H1 (cell line): ENCODE measurements at regions not wholly inside any gene's neighbourhood (a gene's known extent, or its start where the extent isn't known, plus 50 kb on each side); places are given as distances from the start of the nearest gene placed in this dataset.

ENCODE experiments used
- CTCF ChIA-PET: fragments of 300-600 bp; sonication (Branson Sonifier 250); formaldehyde crosslinking; loops from one replicate; lab custom pipeline; 2021; ENCODE audit not compliant: partially characterized antibody; lab: Charles Lee
- POLR2A ChIA-PET: fragments of 300-600 bp; sonication (Branson Sonifier 250); formaldehyde crosslinking; loops from one replicate; lab custom pipeline; 2021; ENCODE audit warnings: inconsistent platforms; ENCODE audit not compliant: partially characterized antibody; lab: Charles Lee
- DNase-seq, 2 experiments: peaks; one replicate each; pipeline versions ENCODE4 v3.0.0 to v3.0.0-alpha.2; 2010 to 2022; ENCODE audit warnings: low spot score in 2 of 2, low read depth in 1 of 2, mixed read lengths in 1 of 2
- FAIRE-seq: peaks from 2 replicates; lab custom pipeline; 2011; peaks lifted over from hg19 to GRCh38; lab: Jason Lieb, UNC
- H2AFZ ChIP-seq: 2 replicates; pipeline ENCODE4 v1.8.1; 2012; ENCODE audit warnings: low read length, inconsistent platforms
- H2AK5ac ChIP-seq: 2 replicates; pipeline ENCODE4 v1.6.1; 2013; ENCODE audit warnings: low read depth, low read length
- H2BK120ac ChIP-seq: replicated peaks from 2 replicates; pipeline ENCODE3; 2013; ENCODE audit warnings: low read depth, low read length, inconsistent platforms
- H2BK12ac ChIP-seq: 2 replicates; pipeline ENCODE4 v1.6.1; 2013; ENCODE audit warnings: low read depth, low read length
- H2BK15ac ChIP-seq: 2 replicates; pipeline ENCODE4 v1.6.1; 2013; ENCODE audit warnings: low read length
- H2BK20ac ChIP-seq: 2 replicates; pipeline ENCODE4 v1.6.1; 2013; ENCODE audit warnings: low read length
- H2BK5ac ChIP-seq: 2 replicates; pipeline ENCODE4 v1.6.1; 2013; ENCODE audit warnings: low read depth, low read length
- H3K14ac ChIP-seq: 2 replicates; pipeline ENCODE4 v1.6.1; 2013; ENCODE audit warnings: inconsistent platforms; ENCODE audit not compliant: insufficient read length
- H3K18ac ChIP-seq: 2 replicates; pipeline ENCODE4 v1.6.1; 2013; ENCODE audit warnings: low read length; ENCODE audit errors: extremely low read depth
- H3K23ac ChIP-seq: 2 replicates; pipeline ENCODE4 v1.6.1; 2013; ENCODE audit warnings: inconsistent platforms; ENCODE audit not compliant: insufficient read length
- H3K23me2 ChIP-seq: 2 replicates; pipeline ENCODE4 v1.6.1; 2013; ENCODE audit warnings: low read depth, low read length
- H3K27ac ChIP-seq: 2 replicates; pipeline ENCODE4 v1.6.1; 2011; ENCODE audit warnings: low read depth, low read length, inconsistent platforms
- H3K27me3 ChIP-seq, 4 experiments: replicated peaks in 1 of 4; 1 replicate in 1 of 4; 2 replicates in 3 of 4; pipeline versions ENCODE4 v1.6.1 to v1.8.1; 2011 to 2013; ENCODE audit warnings: low read length in 3 of 4, mild to moderate bottlenecking in 3 of 4, inconsistent platforms in 2 of 4, mixed read lengths in 2 of 4, moderate library complexity in 1 of 4; ENCODE audit not compliant: control insufficient read depth in 3 of 4, insufficient read depth in 3 of 4; ENCODE audit errors: extremely low read depth in 1 of 4
- H3K36me3 ChIP-seq, 4 experiments: 2 replicates each; pipeline versions ENCODE4 v1.6.1 to v1.8.1; 2011 to 2013; ENCODE audit warnings: mild to moderate bottlenecking in 4 of 4, low read length in 3 of 4, moderate library complexity in 2 of 4, control low read depth in 1 of 4, inconsistent platforms in 1 of 4; ENCODE audit not compliant: insufficient read depth in 4 of 4, control insufficient read depth in 2 of 4
- H3K4ac ChIP-seq: replicated peaks from 2 replicates; pipeline ENCODE3; 2013; ENCODE audit warnings: low read length, low read depth, mixed read lengths, inconsistent platforms; ENCODE audit not compliant: insufficient read length
- H3K4me1 ChIP-seq, 4 experiments: replicated peaks in 1 of 4; 1 replicate in 1 of 4; 2 replicates in 3 of 4; pipeline versions ENCODE4 v1.6.1 to v1.8.1; 2011 to 2013; ENCODE audit warnings: low read length in 3 of 4, inconsistent platforms in 2 of 4, mixed read lengths in 1 of 4; ENCODE audit not compliant: insufficient read depth in 4 of 4, control insufficient read depth in 3 of 4
- H3K4me2 ChIP-seq, 2 experiments: 2 replicates each; pipeline versions ENCODE4 v1.6.1 to v1.8.1; 2011 to 2013; ENCODE audit warnings: low read depth in 2 of 2, low read length in 2 of 2, control low read depth in 1 of 2, inconsistent platforms in 1 of 2, mild to moderate bottlenecking in 1 of 2; ENCODE audit not compliant: insufficient read depth in 1 of 2
- H3K4me3 ChIP-seq, 4 experiments: fragments of 200-600, 300-600 bp in 1 of 4; sonication (generic), shearing (Covaris generic), sonication (Bioruptor Twin) in 1 of 4; 2 replicates each; pipeline versions ENCODE4 v1.5.1 to v1.8.1; 2011 to 2016; ENCODE audit warnings: low read length in 4 of 4, low read depth in 3 of 4, control low read depth in 2 of 4, inconsistent platforms in 2 of 4, mild to moderate bottlenecking in 2 of 4, mixed read lengths in 1 of 4, moderate library complexity in 1 of 4; ENCODE audit not compliant: insufficient read depth in 2 of 4; ENCODE audit errors: extremely low read depth in 1 of 4
- H3K56ac ChIP-seq: replicated peaks from 2 replicates; pipeline ENCODE3; 2013; ENCODE audit warnings: low read depth, mild to moderate bottlenecking, mixed read lengths, low read length, inconsistent platforms; ENCODE audit not compliant: insufficient read length
- H3K79me1 ChIP-seq: 2 replicates; pipeline ENCODE4 v1.6.1; 2013; ENCODE audit warnings: low read depth, low read length, control low read depth
- H3K79me2 ChIP-seq, 2 experiments: 2 replicates each; pipeline versions ENCODE4 v1.6.1 to v1.8.1; 2012 to 2013; ENCODE audit warnings: low read length in 2 of 2, mild to moderate bottlenecking in 2 of 2, inconsistent platforms in 1 of 2; ENCODE audit not compliant: insufficient read depth in 2 of 2, control insufficient read depth in 1 of 2
- H3K9ac ChIP-seq, 4 experiments: replicated peaks in 1 of 4; 1 replicate in 1 of 4; 2 replicates in 3 of 4; pipeline versions ENCODE4 v1.6.1 to v1.8.1; 2011 to 2013; ENCODE audit warnings: low read depth in 3 of 4, low read length in 3 of 4, control low read depth in 2 of 4, mild to moderate bottlenecking in 2 of 4, moderate library complexity in 2 of 4, inconsistent platforms in 1 of 4; ENCODE audit errors: extremely low read depth in 1 of 4
- H3K9me3 ChIP-seq, 2 experiments: 2 replicates each; pipeline versions ENCODE4 v1.6.1 to v1.8.1; 2012 to 2013; ENCODE audit warnings: mild to moderate bottlenecking in 2 of 2, moderate library complexity in 2 of 2, control low read depth in 1 of 2, inconsistent platforms in 1 of 2, low read depth in 1 of 2, low read length in 1 of 2, mixed read lengths in 1 of 2; ENCODE audit not compliant: insufficient read depth in 2 of 2
- H4K20me1 ChIP-seq, 2 experiments: replicated peaks in 1 of 2; 2 replicates each; pipeline versions ENCODE3 to v1.8.1; 2011 to 2013; ENCODE audit warnings: inconsistent platforms in 2 of 2, low read length in 2 of 2, mild to moderate bottlenecking in 1 of 2; ENCODE audit not compliant: insufficient read depth in 2 of 2, control insufficient read depth in 1 of 2
- H4K5ac ChIP-seq: 2 replicates; pipeline ENCODE4 v1.6.1; 2013; ENCODE audit warnings: low read length, low read depth, mixed read lengths, inconsistent platforms; ENCODE audit not compliant: insufficient read length
- H4K8ac ChIP-seq: 2 replicates; pipeline ENCODE4 v1.8.0; 2013; ENCODE audit warnings: mild to moderate bottlenecking, moderate library complexity, low read length, inconsistent platforms; ENCODE audit not compliant: insufficient read depth; ENCODE audit errors: extremely low read depth
- H4K91ac ChIP-seq: replicated peaks from 2 replicates; pipeline ENCODE3; 2013; ENCODE audit warnings: low read length, mixed read lengths, inconsistent platforms; ENCODE audit not compliant: insufficient read length
- BACH1 ChIP-seq: IDR thresholded peaks from 2 replicates; pipeline ENCODE4 v1.6.1; 2012; ENCODE audit warnings: low read length, improper control_type of control experiment
- CBX8 ChIP-seq: fragments of 300-800, 300-1000 bp; sonication (generic); IDR thresholded peaks from 2 replicates; pipeline ENCODE4 v1.7.1; 2016; ENCODE audit warnings: low read depth, low read length, borderline replicate concordance
- CEBPB ChIP-seq: IDR thresholded peaks from 2 replicates; pipeline ENCODE4 v1.6.1; 2012; ENCODE audit warnings: low read depth, low read length
- E2F6 ChIP-seq: IDR thresholded peaks from 2 replicates; pipeline ENCODE4 v1.6.1; 2012; ENCODE audit warnings: inconsistent platforms
- EGR1 ChIP-seq: IDR thresholded peaks from 2 replicates; pipeline ENCODE4 v1.6.1; 2011; ENCODE audit warnings: low read depth, low read length, borderline replicate concordance
- HDAC6 ChIP-seq: IDR thresholded peaks from one replicate; pipeline ENCODE4 v1.7.1; 2012; ENCODE audit warnings: low read depth, mild to moderate bottlenecking, inconsistent platforms, low read length, moderate library complexity
- JUN ChIP-seq: IDR thresholded peaks from 2 replicates; pipeline ENCODE4 v1.6.1; 2011; ENCODE audit warnings: low read depth, mild to moderate bottlenecking, improper control_type of control experiment, low read length
- KDM4A ChIP-seq: IDR thresholded peaks from one replicate; pipeline ENCODE4 v1.7.1; 2012; ENCODE audit warnings: low read depth, mild to moderate bottlenecking, moderate library complexity, low read length, inconsistent platforms; ENCODE audit not compliant: severe bottlenecking
- MAX ChIP-seq: IDR thresholded peaks from 2 replicates; pipeline ENCODE4 v1.6.1; 2012; ENCODE audit warnings: inconsistent platforms
- SIX5 ChIP-seq: IDR thresholded peaks from 2 replicates; pipeline ENCODE4 v1.6.1; 2011; ENCODE audit warnings: mild to moderate bottlenecking, low read depth, low read length
- TCF12 ChIP-seq: IDR thresholded peaks from 2 replicates; pipeline ENCODE4 v1.6.1; 2011; ENCODE audit warnings: low read depth, mild to moderate bottlenecking, low read length
- WGBS, 2 experiments: shearing (Covaris generic) in 1 of 2; methylation state at CpG; one replicate each; pipeline versions ENCODE4 v1.1.6 to v1.1.7; 2013 to 2015; ENCODE audit warnings: low lambda C conversion rate in 2 of 2, mixed read lengths in 2 of 2, inconsistent platforms in 1 of 2, low coverage in 1 of 2, missing lambda C conversion rate in 1 of 2; ENCODE audit not compliant: insufficient replicate concordance in 2 of 2, insufficient coverage in 1 of 2, insufficient read length in 1 of 2; ENCODE audit errors: extremely low coverage in 1 of 2, missing lambda C conversion rate in 1 of 2; 5-methylcytosine and 5-hydroxymethylcytosine counted together

GRCh38 chr9:108543251-108543778 lies 312.5 kb downstream of the ACTL7B start:
- no peak overlapping the region for H2BK12ac ChIP-seq
- H2AK5ac ChIP-seq: no peak overlapping the region
- H3K18ac ChIP-seq: no peak overlapping the region
- no peaks in the 10 kb centered on the region for H4K20me1 ChIP-seq
- H3K4me2 ChIP-seq: no peak overlapping the region; a peak in 1 of 4 replicates
- H3K27me3 ChIP-seq: no peaks in the 10 kb centered on the region
- H4K5ac ChIP-seq: no peak overlapping the region
- H3K9me3 ChIP-seq: peaks cover 0 to 4% of the 10 kb centered on the region in 2 experiments; a peak in 1 of 4 replicates
- no peak overlapping the region for H2BK20ac ChIP-seq
- H3K14ac ChIP-seq: no peak overlapping the region
- POLR2A ChIA-PET: no interaction called here
- H3K79me2 ChIP-seq: no peaks in the 10 kb centered on the region
- peaks cover 3 to 5% (median 4%) of the 10 kb centered on the region in 4 experiments; a peak in 3 of 7 replicates for H3K4me1 ChIP-seq
- H3K4me3 ChIP-seq: no peak overlapping the region
- no peaks in the 10 kb centered on the region for H3K79me1 ChIP-seq
- DNase-seq: peak in 1 of 2 experiments; percentile 25
- H2AFZ ChIP-seq: 0 out of 2 replicates have a peak overlapping the region, but pooled peaks have one; percentile 46
- no peak overlapping the region for H4K91ac ChIP-seq
- no peak overlapping the region for H2BK120ac ChIP-seq
- H2BK5ac ChIP-seq: no peak overlapping the region
- TF ChIP-seq KDM4A (no peak), CBX8 (no peak), MAX (no peak), EGR1 (no peak), CEBPB (no peak), HDAC6 (no peak), E2F6 (no peak), TCF12 (no peak), JUN (no peak), SIX5 (no peak), BACH1 (no peak)
- TF ChIP-seq, all 59 proteins: peak for 0
- CTCF ChIA-PET: interaction anchor here (0.7 to 1.8 kb wide), 8 partner anchors 9 to 1059 kb away, joined by 3 to 9 read pairs (median 4); no protein-coding TSS in a partner anchor
- no peak overlapping the region for H3K9ac ChIP-seq
- H3K23me2 ChIP-seq: no peaks in the 10 kb centered on the region
- no peak overlapping the region for H4K8ac ChIP-seq
- no peak overlapping the region for H3K4ac ChIP-seq
- H3K27ac ChIP-seq: no peak overlapping the region
- H3K56ac ChIP-seq: no peak overlapping the region
- WGBS, 2 experiments: 75% methylated on average over 5 of the region's 5 CpGs; no CpG with 5 or more reads in 1 of the 2 experiments
- H3K36me3 ChIP-seq: no peaks in the 10 kb centered on the region
- H3K23ac ChIP-seq: no peak overlapping the region
- H2BK15ac ChIP-seq: no peak overlapping the region
- no peak for FAIRE-seq
